GM12878 (cell line): ENCODE measurements at regions not wholly inside any gene's neighbourhood (a gene's known extent, or its start where the extent isn't known, plus 50 kb on each side); places are given as distances from the start of the nearest gene placed in this dataset.
"Not testable (repeated sequence)": the region's sequence is repeated elsewhere in the genome, so short reads cannot be mapped to it uniquely, and the experiment has no call there.

ENCODE experiments used
- ATAC-seq: fragments of 200-7000 bp; cut with Tn5 transposase; 3 replicates; pipeline ENCODE4 v1.9.1; 2020; ENCODE audit warnings: mild to moderate bottlenecking, moderate library complexity
- BruUV-seq: library from RNA; stranded (reverse); fragments of 400-500 nt; replicated peaks from 2 replicates; lab custom pipeline; 2021; lab: Mats Ljungman, UMichigan
- CTCF ChIA-PET: fragments of 300-600 bp; sonication (Branson Sonifier 250); formaldehyde crosslinking; extraction: SDS; loops from one replicate; lab custom pipeline; 2021; ENCODE audit warnings: inconsistent platforms; lab: Yijun Ruan, JAX
- POLR2A ChIA-PET: fragments of 350-600 bp; formaldehyde crosslinking; extraction: SDS; loops from one replicate; lab custom pipeline; 2021; ENCODE audit warnings: inconsistent platforms; lab: Charles Lee
- RAD21 ChIA-PET: fragments of 300-600 bp; sonication (Branson Sonifier 250); formaldehyde crosslinking; loops from one replicate; lab custom pipeline; 2023; ENCODE audit warnings: antibody characterized with exemption; ENCODE audit not compliant: unreplicated experiment; lab: Charles Lee
- SMC1A ChIA-PET: fragments of 300-600 bp; sonication (Branson Sonifier 250); formaldehyde crosslinking; loops from one replicate; lab custom pipeline; 2023; ENCODE audit not compliant: unreplicated experiment, uncharacterized antibody; lab: Charles Lee
- DNase-seq: peaks from one replicate; pipeline ENCODE4 v3.0.0-alpha.2; 2011; ENCODE audit warnings: low read depth, low spot score
- FAIRE-seq: peaks from 3 replicates; lab custom pipeline; 2011; peaks lifted over from hg19 to GRCh38; lab: Jason Lieb, UNC
- H2AFZ ChIP-seq: 2 replicates; pipeline ENCODE4 v1.6.0; 2011; ENCODE audit warnings: low read depth, low read length, control low read depth; ENCODE audit not compliant: control insufficient read depth
- H3K27ac ChIP-seq: 2 replicates; pipeline ENCODE4 v1.5.1; 2011; ENCODE audit warnings: control low read depth; ENCODE audit not compliant: control insufficient read depth, insufficient read depth
- H3K27me3 ChIP-seq, 2 experiments: replicated peaks in 1 of 2; 2 replicates each; pipeline versions ENCODE4 v1.6.0 to v1.6.1; 2011; ENCODE audit warnings: low read length in 1 of 2; ENCODE audit not compliant: control insufficient read depth in 2 of 2, insufficient read depth in 2 of 2
- H3K36me3 ChIP-seq, 2 experiments: 2 replicates each; pipeline ENCODE4 v1.5.1; 2011; ENCODE audit warnings: low read length in 1 of 2; ENCODE audit not compliant: control insufficient read depth in 2 of 2, insufficient read depth in 2 of 2
- H3K4me1 ChIP-seq: 2 replicates; pipeline ENCODE4 v1.6.1; 2011; ENCODE audit warnings: mild to moderate bottlenecking, low read length, moderate library complexity, mixed read lengths; ENCODE audit not compliant: control insufficient read depth, insufficient read depth
- H3K4me2 ChIP-seq: 2 replicates; pipeline ENCODE4 v1.6.0; 2011; ENCODE audit warnings: control low read depth; ENCODE audit not compliant: control insufficient read depth, insufficient read depth
- H3K4me3 ChIP-seq: fragments of 200-600 bp; sonication (generic); 2 replicates; pipeline ENCODE4 v1.5.1; 2016
- H3K79me2 ChIP-seq: 2 replicates; pipeline ENCODE4 v1.6.0; 2011; ENCODE audit warnings: low read length; ENCODE audit not compliant: control insufficient read depth, insufficient read depth
- H3K9ac ChIP-seq: 2 replicates; pipeline ENCODE4 v1.8.0; 2011; ENCODE audit warnings: low read length, control low read depth, mixed read lengths; ENCODE audit not compliant: control insufficient read depth, insufficient read depth
- H3K9me3 ChIP-seq: replicated peaks from 3 replicates; pipeline ENCODE4 v1.5.1; 2011; ENCODE audit warnings: mild to moderate bottlenecking, low read length; ENCODE audit not compliant: control insufficient read depth, insufficient read depth
- H4K20me1 ChIP-seq: 2 replicates; pipeline ENCODE4 v1.6.0; 2011; ENCODE audit not compliant: control insufficient read depth, insufficient read depth
- HDGF ChIP-seq: fragments of 450-650 bp; IDR thresholded peaks from 2 replicates; pipeline ENCODE4 v1.6.1; 2016; ENCODE audit warnings: antibody characterized with exemption
- HSF1 ChIP-seq: fragments of 150-350 bp; IDR thresholded peaks from 2 replicates; pipeline ENCODE4 v1.6.1; 2014; ENCODE audit warnings: mild to moderate bottlenecking, low read depth, low read length
- IKZF2 ChIP-seq, 2 experiments: fragments of 450-650 bp; IDR thresholded peaks; 2 replicates each; pipeline ENCODE4 v1.6.1; 2017; ENCODE audit warnings: mild to moderate bottlenecking in 2 of 2, moderate library complexity in 2 of 2
- KDM1A ChIP-seq: fragments of 200-600 bp; sonication (generic); IDR thresholded peaks from 2 replicates; pipeline ENCODE4 v1.6.1; 2016; ENCODE audit warnings: borderline replicate concordance
- RUNX3 ChIP-seq: IDR thresholded peaks from 2 replicates; pipeline ENCODE4 v1.6.1; 2012; ENCODE audit warnings: low read length, inconsistent platforms
- SREBF1 ChIP-seq: IDR thresholded peaks from 2 replicates; pipeline ENCODE4 v1.6.1; 2012; ENCODE audit warnings: mild to moderate bottlenecking, low read length
- YBX1 ChIP-seq: fragments of 450-650 bp; IDR thresholded peaks from 2 replicates; pipeline ENCODE4 v1.6.1; 2016; ENCODE audit warnings: antibody characterized with exemption
- WGBS: methylation state at CpG from one replicate; pipeline ENCODE4 v1.1.6; 2016; ENCODE audit warnings: low lambda C conversion rate; ENCODE audit not compliant: insufficient replicate concordance, insufficient coverage; ENCODE audit errors: missing lambda C conversion rate; 5-methylcytosine and 5-hydroxymethylcytosine counted together
- in situ Hi-C: fragments of 300-500 bp; cut with MboI; formaldehyde crosslinking; loops from 9 replicates; pipeline ENCODE4 v1.14.3; 2018; ENCODE audit warnings: mixed read lengths
- intact Hi-C: fragments of 100-400 bp; cut with micrococcal nuclease; formaldehyde crosslinking; loops from one replicate; pipeline ENCODE4 v1.14.2; 2022; ENCODE audit not compliant: unreplicated experiment

GRCh38 chrX:471281-471680, 84.6 kb upstream of the PPP2R3B start:
- Histone ChIP-seq H3K79me2 (no peaks in the 10 kb centered on the region), H3K9ac (no peak overlapping the region), H2AFZ (no peak overlapping the region), H3K27me3 (no peaks in the 10 kb centered on the region), H3K4me1 (no peaks in the 10 kb centered on the region), H3K36me3 (no peaks in the 10 kb centered on the region), H3K4me2 (no peak overlapping the region), H3K9me3 (peaks cover 1% of the 10 kb centered on the region; the same call in 1 of the 3 replicates), H4K20me1 (no peaks in the 10 kb centered on the region), H3K4me3 (no peak overlapping the region), H3K27ac (no peak overlapping the region)
- intact Hi-C loops (no loop called here), in situ Hi-C loops (no loop called here)
- POLR2A ChIA-PET = no interaction called here
- BruUV-seq = no TSS peak
- CTCF ChIA-PET = no interaction called here
- ATAC-seq = no peak
- no peak for DNase-seq
- TF ChIP-seq SREBF1 = no peak
- no peak for TF ChIP-seq HDGF
- no peak for TF ChIP-seq KDM1A
- TF ChIP-seq RUNX3 = no peak
- no peak for TF ChIP-seq IKZF2 (IDR thresholded peaks at IDR 0.05)
- no peak for TF ChIP-seq HSF1
- no peak for TF ChIP-seq YBX1
- SMC1A ChIA-PET = no interaction called here
- 62% methylated on average over 9 of the region's 9 CpGs for WGBS
- RAD21 ChIA-PET = no interaction called here
- no peak for FAIRE-seq

- intact Hi-C loops, FAIRE-seq, BruUV-seq, H2AFZ ChIP-seq, ATAC-seq, CTCF ChIA-PET, H4K20me1 ChIP-seq, H3K79me2 ChIP-seq, H3K9ac ChIP-seq, H3K27ac ChIP-seq, H3K4me1 ChIP-seq, DNase-seq, SMC1A ChIA-PET, H3K27me3 ChIP-seq, H3K4me2 ChIP-seq, RAD21 ChIA-PET, in situ Hi-C loops, H3K9me3 ChIP-seq, H3K36me3 ChIP-seq, H3K4me3 ChIP-seq, POLR2A ChIA-PET: not testable (repeated sequence)
- WGBS = 54% methylated on average over 9 of the region's 9 CpGs
Observed at GRCh38 chrX:472275-472674, 85.6 kb upstream of the PPP2R3B start.
